GM12891 (cell line): ENCODE measurements at regions not wholly inside any gene's neighbourhood (a gene's known extent, or its start where the extent isn't known, plus 50 kb on each side); places are given as distances from the start of the nearest gene placed in this dataset.

ENCODE experiments used
- PAX5 ChIP-seq: IDR thresholded peaks from 2 replicates; pipeline ENCODE4 v1.6.1; 2011; ENCODE audit warnings: low read length, moderate library complexity, mild to moderate bottlenecking; ENCODE audit not compliant: insufficient read depth, severe bottlenecking
- POLR2A ChIP-seq: IDR thresholded peaks from 2 replicates; pipeline ENCODE4 v1.6.1; 2011; ENCODE audit warnings: low read depth, low read length, control low read depth
- POLR2AphosphoS5 ChIP-seq: IDR thresholded peaks from 2 replicates; pipeline ENCODE4 v1.6.1; 2011; ENCODE audit warnings: low read depth, low read length, control low read depth
- POU2F2 ChIP-seq: IDR thresholded peaks from 2 replicates; pipeline ENCODE4 v1.6.1; 2011; ENCODE audit warnings: low read depth, mild to moderate bottlenecking, control low read depth, low read length, moderate library complexity
- SPI1 ChIP-seq: IDR thresholded peaks from 2 replicates; pipeline ENCODE4 v1.6.1; 2011; ENCODE audit warnings: low read depth, low read length, control low read depth
- TAF1 ChIP-seq: IDR thresholded peaks from 2 replicates; pipeline ENCODE4 v1.6.1; 2011; ENCODE audit warnings: low read depth, low read length, control low read depth

DNA sequence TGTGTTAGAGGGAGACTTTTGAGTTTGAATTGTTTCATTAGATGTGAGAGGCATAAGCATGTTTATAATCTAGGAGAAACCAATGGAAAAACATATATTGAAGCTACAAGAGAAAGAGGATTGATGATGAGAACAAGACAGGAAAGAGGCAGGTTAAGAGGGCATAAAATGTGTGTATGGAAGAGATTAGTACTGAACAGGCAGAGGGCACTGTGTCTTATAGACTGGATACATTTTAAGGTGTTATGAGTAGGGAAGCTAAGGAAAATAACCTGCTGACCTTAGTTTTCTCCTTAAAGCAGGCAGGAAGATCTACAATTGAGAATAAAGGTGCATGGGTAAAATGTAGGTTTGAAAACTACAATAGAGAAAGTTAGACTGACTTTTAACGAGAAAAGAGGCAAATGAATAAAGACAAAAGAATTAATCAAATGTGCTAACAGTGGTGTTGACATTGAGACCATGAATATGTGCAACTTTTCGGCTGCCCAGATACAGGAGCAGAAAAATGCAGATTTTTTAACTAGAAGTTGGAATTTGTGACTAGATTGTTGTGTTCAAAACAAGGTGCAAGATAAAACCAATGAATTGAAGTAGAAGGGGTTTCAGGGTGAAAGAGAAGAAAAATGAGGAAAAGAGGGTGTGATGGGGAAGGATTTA is 846.3 kb downstream of the HACE1 start:
- no peak for TF ChIP-seq SPI1
- no peak for TF ChIP-seq POLR2A
- no peak for TF ChIP-seq PAX5
- no peak for TF ChIP-seq POLR2AphosphoS5
- no peak for TF ChIP-seq TAF1
- no peak for TF ChIP-seq POU2F2
